Right cardiac atrium (tissue), 5 donors: ENCODE measurements at regions not wholly inside any gene's neighbourhood (a gene's known extent, or its start where the extent isn't known, plus 50 kb on each side); places are given as distances from the start of the nearest gene placed in this dataset.
"Not testable (repeated sequence)": the region's sequence is repeated elsewhere in the genome, so short reads cannot be mapped to it uniquely, and the experiment has no call there.

Source experiments
- ATAC-seq, 2 donors: fragments of 200-7000 bp; cut with Tn5 transposase; one replicate each; pipeline versions ENCODE4 v1.8.0 to v1.9.1; 2020; ENCODE audit warnings: moderate library complexity in 2 of 2, mild to moderate bottlenecking in 1 of 2
- DNase-seq, 3 donors: peaks; one replicate each; pipeline ENCODE4 v3.0.0-alpha.2; 2020
- H3K27ac ChIP-seq: one replicate; pipeline ENCODE4 v1.5.1; 2013; ENCODE audit warnings: mild to moderate bottlenecking, low read length, control low read depth, moderate library complexity
- H3K27me3 ChIP-seq: one replicate; pipeline ENCODE4 v1.6.1; 2013; ENCODE audit not compliant: control insufficient read depth, insufficient read depth
- H3K4me1 ChIP-seq: one replicate; pipeline ENCODE4 v1.6.1; 2013; ENCODE audit warnings: low read length; ENCODE audit not compliant: control insufficient read depth, insufficient read depth
- H3K4me3 ChIP-seq: one replicate; pipeline ENCODE4 v1.5.1; 2013; ENCODE audit warnings: low read length, control low read depth
- H3K9me3 ChIP-seq: one replicate; pipeline ENCODE4 v1.6.1; 2013; ENCODE audit warnings: low read length; ENCODE audit not compliant: control insufficient read depth
- WGBS: extraction: QIAGEN DNeasy Blood & Tissue Kit; methylation state at CpG from one replicate; pipeline ENCODE4 v1.1.7; 2013; 5-methylcytosine and 5-hydroxymethylcytosine counted together
- intact Hi-C, 4 donors: fragments of 100-400 bp; cut with DNase I; formaldehyde crosslinking; loops; one replicate each; pipeline versions ENCODE4 v1.11.0 to v1.14.0; 2022 to 2023
- donor health status: healthy with polysubstance abuse.
- donor health status: DM: no; HTN: yes; CAD: no.
- donor health status: DM: no; HTN: no; CAD: no.
- donor health status: DM: no; HTN: yes; CAD: no; lungs with severe emphysema.
- donor health status: DM: yes; HTN: yes; CAD: no.

DNA sequence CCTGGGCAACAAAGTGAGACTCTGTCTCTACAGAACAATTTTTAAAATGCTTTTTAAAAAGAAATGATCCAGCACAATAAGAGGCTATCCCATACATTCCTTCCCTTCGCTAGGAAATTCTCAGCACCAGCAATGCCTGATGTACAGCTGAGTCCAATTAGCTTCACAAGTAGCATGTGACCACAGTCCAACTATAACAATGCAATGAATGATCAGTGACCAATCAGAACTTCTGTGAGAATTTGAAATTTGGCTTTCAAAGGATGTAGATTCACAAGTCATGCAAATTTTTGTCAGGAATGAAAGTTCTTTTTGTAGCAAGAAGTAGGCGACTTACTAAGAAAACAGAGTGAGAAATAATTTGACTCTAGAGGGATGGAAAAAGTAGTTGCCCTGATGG lies 278.5 kb upstream of the UGT8 start:
- no peaks in the 10 kb centered on the region for H3K27me3 ChIP-seq
- no peak overlapping the region for H3K4me3 ChIP-seq
- H3K9me3 ChIP-seq = no peaks in the 10 kb centered on the region
- 87% methylated on average over 2 of the region's 2 CpGs for WGBS
- intact Hi-C loops = no loop called here
- DNase-seq (no peak), ATAC-seq (no peak)
- H3K27ac ChIP-seq = no peak overlapping the region
- H3K4me1 ChIP-seq = no peaks in the 10 kb centered on the region

DNA sequence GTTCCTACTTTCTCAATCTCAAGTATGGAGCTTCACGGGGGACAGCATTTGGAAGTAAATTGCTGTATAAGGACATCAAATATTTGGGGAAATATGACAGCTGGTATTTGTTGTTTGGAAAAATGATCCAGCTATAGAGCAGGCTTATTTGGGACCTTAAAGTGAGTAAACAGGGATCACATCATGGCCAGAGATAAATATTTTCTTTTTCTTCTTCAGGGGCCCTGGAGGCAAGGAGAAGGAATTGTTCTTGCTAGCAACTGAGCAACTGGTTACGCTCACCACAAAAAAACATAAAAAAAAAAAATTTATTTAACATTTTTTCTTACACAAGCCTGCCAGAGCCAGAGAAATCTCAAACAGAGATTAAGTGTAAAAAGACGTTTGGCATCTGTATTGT lies 277.2 kb upstream of the UGT8 start:
- DNase-seq (no peak), ATAC-seq (no peak)
- intact Hi-C loops = no loop called here
- Histone ChIP-seq H3K27me3 (no peaks in the 10 kb centered on the region), H3K9me3 (no peaks in the 10 kb centered on the region), H3K27ac (no peak overlapping the region), H3K4me1 (no peaks in the 10 kb centered on the region), H3K4me3 (no peak overlapping the region)
- 63% methylated on average over 3 of the region's 3 CpGs for WGBS

DNA sequence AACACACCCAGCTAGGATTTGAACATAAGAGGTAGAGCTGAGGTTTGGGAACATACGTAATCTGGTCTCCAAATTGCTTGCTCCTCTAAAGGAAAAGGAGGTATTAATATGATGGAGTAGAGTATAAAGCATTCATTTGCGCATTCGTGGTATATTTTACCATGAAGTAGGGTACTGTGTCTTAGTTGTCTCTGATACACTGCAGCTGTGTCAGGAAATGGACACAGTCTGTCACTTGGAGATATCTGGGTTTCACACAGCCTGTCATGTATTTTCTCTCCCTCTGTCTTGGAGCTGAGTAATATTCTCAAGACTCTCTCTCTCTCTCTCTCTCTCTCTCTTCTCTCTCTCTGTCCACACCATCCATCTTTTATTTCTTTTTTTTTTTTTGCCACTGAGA lies 274.8 kb upstream of the UGT8 start:
- intact Hi-C loops = no loop called here
- no peak overlapping the region for H3K27ac ChIP-seq
- H3K4me1 ChIP-seq = no peaks in the 10 kb centered on the region
- no peaks in the 10 kb centered on the region for H3K9me3 ChIP-seq
- WGBS = 41% methylated on average over 3 of the region's 3 CpGs
- ATAC-seq (no peak), DNase-seq (no peak)
- H3K27me3 ChIP-seq = no peaks in the 10 kb centered on the region
- H3K4me3 ChIP-seq = no peak overlapping the region

DNA sequence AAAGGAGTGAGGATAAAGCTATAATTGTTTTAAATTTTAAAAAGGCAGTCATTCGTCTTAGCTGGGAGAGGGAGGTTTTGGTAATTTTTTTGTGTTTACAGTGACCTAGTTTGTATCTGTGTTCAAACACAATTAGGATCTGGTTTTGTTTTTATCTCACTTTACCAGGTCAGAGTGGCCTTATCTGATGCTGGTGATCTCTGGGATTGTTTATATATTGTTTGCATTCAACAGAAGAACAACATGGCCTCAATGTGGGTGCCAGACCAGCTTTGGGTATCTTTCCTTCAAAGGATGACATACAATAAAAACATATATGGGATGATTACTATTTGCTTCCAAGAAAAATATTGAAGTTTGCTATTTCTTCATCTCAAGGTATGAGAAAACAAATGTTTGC lies 272.2 kb upstream of the UGT8 start:
- WGBS = 35% methylated on average over 1 of the region's 1 CpG
- ATAC-seq (no peak), DNase-seq (no peak)
- intact Hi-C loops = no loop called here
- Histone ChIP-seq H3K4me1 (no peaks in the 10 kb centered on the region), H3K4me3 (no peak overlapping the region), H3K9me3 (no peaks in the 10 kb centered on the region), H3K27me3 (no peaks in the 10 kb centered on the region), H3K27ac (no peak overlapping the region)

DNA sequence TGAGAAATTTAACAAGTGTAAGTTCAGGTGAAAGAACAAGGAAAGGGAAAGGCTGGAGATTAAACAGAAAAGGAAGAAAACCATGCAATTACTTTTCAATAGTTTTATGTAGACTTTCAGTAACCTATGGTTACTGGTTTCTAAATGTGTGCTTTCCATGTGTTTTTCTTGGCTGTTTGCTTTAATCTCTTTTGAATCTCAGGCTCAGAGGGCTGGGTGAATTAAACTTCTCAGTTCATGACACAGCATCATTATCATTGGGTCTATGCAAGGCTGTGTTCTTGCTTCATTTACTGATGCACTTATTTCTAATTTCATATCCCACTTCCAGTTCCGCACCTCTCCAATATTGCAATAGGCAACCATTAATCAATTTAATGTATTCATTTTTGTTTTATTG lies 266.5 kb upstream of the UGT8 start:
- ATAC-seq (no peak), DNase-seq (no peak)
- Histone ChIP-seq H3K9me3 (no peaks in the 10 kb centered on the region), H3K27ac (no peak overlapping the region), H3K4me1 (no peaks in the 10 kb centered on the region), H3K4me3 (no peak overlapping the region), H3K27me3 (no peaks in the 10 kb centered on the region)
- WGBS = 97% methylated on average over 1 of the region's 1 CpG
- intact Hi-C loops = no loop called here

DNA sequence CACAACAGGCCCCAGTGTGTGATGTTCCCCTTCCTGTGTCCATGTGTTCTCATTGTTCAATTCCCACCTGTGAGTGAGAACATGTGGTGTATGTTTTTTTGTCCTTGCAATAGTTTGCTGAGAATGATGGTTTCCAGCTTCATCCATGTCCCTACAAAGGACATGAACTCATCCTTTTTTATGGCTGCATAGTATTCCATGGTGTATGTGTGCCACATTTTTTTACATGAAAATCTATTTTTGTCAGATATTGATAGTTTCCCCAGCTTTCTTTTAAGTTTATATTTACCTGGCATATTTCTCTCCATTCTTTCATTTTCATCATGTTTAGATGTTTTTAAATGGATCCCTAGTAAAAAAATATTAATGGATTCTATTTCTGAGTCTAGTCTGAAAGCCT lies 264.2 kb upstream of the UGT8 start:
- ATAC-seq, H3K4me1 ChIP-seq, H3K4me3 ChIP-seq, H3K27me3 ChIP-seq, H3K27ac ChIP-seq, H3K9me3 ChIP-seq, DNase-seq, intact Hi-C loops: not testable (repeated sequence)

DNA sequence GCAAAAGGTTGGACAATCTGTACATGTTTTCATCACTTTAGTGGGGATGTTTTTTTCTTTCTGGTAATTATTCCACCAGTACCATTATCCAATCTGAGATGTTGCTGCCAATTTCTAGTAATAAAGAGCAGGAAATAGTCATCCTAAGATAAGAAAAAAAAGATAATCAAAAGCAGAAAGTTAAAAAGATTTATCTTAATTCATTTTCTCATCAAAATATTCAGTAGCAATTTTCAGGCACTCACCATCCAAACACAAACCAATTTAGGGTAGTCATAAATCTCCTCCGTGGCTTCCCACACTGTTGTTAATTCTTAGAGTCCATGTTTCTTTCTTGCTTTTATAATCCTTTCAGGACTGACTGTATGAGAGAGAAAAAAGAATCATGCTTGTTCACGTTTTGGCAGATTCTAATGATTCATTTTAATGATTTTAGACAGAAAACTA lies 263.7 kb upstream of the UGT8 start:
- 31% methylated on average over 2 of the region's 2 CpGs for WGBS
- no peak overlapping the region for H3K4me3 ChIP-seq
- H3K27me3 ChIP-seq = no peaks in the 10 kb centered on the region
- no peaks in the 10 kb centered on the region for H3K4me1 ChIP-seq
- H3K27ac ChIP-seq = no peak overlapping the region
- DNase-seq (no peak), ATAC-seq (no peak)
- intact Hi-C loops = no loop called here
- H3K9me3 ChIP-seq = no peaks in the 10 kb centered on the region

DNA sequence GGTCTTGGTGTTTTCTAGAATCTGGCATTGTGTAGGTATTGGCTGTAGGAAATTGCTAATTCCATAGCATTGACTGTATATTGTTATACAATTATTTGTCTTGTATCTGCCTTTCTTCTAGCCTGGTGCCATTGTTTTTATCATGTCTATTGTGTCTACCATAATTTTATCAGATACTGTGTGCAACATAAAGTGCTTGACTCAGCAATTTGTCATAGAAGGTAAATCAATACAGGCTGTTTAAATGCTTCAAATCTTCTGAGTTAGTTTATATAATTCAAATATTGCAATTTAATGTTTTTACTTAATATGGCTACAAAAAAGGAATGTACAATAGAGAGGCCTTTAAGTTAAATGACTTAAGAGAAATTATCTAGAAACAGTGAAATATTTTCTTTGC lies 263.3 kb upstream of the UGT8 start:
- intact Hi-C loops = no loop called here
- Histone ChIP-seq H3K27me3 (no peaks in the 10 kb centered on the region), H3K27ac (no peak overlapping the region), H3K4me1 (no peaks in the 10 kb centered on the region), H3K4me3 (no peak overlapping the region), H3K9me3 (no peaks in the 10 kb centered on the region)
- DNase-seq (no peak), ATAC-seq (no peak)

DNA sequence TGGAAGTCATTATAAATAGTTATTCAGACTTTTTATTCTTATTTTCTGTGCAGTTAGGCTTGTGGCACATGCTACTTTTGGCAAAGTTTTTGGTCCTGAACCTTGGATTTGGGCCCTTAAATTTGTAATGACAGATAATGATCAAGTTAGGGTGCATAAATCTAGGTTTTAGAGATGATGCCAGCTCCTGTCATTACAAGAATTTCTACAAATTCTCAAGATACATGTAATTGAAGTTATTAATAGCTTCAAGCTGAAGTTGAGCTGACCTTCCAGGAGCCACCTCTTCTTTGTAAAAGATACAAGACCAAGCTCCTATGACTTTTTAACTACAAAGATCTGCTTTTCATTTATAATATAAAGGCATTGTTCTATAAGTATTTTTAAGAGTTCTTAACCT lies 255.6 kb upstream of the UGT8 start:
- DNase-seq (no peak), ATAC-seq (no peak)
- Histone ChIP-seq H3K4me3 (no peak overlapping the region), H3K27ac (no peak overlapping the region), H3K4me1 (no peaks in the 10 kb centered on the region), H3K9me3 (no peaks in the 10 kb centered on the region), H3K27me3 (no peaks in the 10 kb centered on the region)
- intact Hi-C loops = no loop called here

DNA sequence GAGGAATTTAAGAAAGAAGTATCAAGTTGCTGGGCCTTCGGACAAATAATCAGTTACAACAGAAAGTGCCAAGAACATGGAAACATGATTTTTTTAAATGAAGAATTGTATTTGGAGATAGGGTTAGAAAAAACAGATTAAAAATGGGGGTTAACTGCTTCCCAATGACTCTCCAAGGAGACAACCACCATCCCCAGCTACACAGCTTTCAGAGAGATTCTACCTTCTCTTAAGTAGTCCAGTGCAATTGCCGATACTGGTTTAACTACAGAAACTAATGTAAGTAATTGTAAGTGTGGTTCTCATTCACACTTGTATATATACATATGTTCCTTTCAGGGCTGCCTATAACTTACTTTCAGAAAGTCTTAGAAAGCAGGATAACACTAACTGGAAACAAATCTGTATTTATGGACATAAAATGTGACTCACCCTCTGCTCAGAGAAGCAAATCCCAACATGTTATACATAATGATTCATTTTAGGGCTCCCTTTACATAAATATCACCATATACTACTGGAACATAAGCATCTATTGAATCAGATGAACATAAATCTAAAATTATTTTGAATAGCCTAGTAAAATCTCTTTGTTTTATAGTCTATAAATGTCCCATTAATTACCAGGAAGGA lies 248.9 kb upstream of the UGT8 start:
- DNase-seq (no peak), ATAC-seq (no peak)
- Histone ChIP-seq H3K27ac (no peak overlapping the region), H3K4me1 (no peaks in the 10 kb centered on the region), H3K9me3 (no peaks in the 10 kb centered on the region), H3K27me3 (no peaks in the 10 kb centered on the region), H3K4me3 (no peak overlapping the region)
- 81% methylated on average over 2 of the region's 2 CpGs for WGBS
- intact Hi-C loops = no loop called here

DNA sequence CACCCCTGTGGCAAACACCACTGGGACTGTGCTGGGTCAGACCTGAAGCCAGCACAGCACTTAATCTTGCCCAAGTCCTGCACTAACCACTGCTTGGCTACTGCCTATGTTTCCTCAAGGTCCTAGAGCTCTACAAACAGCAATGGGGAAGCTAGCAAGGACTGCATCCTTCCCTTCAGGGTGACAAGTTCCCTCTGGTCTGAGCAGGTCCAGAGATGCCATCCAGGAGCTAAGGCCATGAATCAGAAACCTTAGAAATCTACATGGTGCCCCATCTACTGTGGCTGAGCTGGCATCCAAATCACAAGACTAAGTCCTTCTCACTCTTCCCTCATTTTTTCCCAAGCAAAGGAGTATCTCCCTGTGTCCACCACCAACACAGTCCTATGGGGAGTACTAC lies 239.7 kb upstream of the UGT8 start:
- Histone ChIP-seq H3K27ac (no peak overlapping the region), H3K4me1 (peaks cover 1% of the 10 kb centered on the region), H3K27me3 (no peaks in the 10 kb centered on the region), H3K9me3 (no peaks in the 10 kb centered on the region), H3K4me3 (no peak overlapping the region)
- ATAC-seq = no peak
- intact Hi-C loops = no loop called here
- DNase-seq = no peak

DNA sequence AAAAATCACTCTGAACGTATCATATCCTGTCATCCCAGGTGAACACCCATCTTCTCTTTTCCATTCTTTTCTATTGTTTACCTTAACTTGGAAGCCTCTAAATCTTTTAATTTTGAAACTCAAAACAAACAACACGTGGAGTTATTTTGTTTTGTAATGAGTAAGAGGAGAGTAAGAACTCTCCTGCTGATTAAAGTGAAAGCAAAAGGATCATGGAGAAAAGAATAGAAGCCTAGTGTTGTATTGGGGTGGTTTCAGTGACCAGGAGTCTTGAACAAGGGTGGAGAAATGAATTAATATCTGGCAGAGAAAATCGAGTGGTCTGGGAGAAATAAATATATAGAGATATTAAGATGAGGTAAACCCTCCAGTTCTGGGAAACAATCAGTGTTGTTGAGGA lies 237.4 kb upstream of the UGT8 start:
- Histone ChIP-seq H3K27me3 (no peaks in the 10 kb centered on the region), H3K27ac (no peak overlapping the region), H3K4me1 (peaks cover 1% of the 10 kb centered on the region), H3K9me3 (no peaks in the 10 kb centered on the region), H3K4me3 (no peak overlapping the region)
- ATAC-seq (no peak), DNase-seq (no peak)
- 37% methylated on average over 3 of the region's 3 CpGs for WGBS
- intact Hi-C loops = no loop called here
